Natural killer cell (primary cell): ENCODE measurements at regions not wholly inside any gene's neighbourhood (a gene's known extent, or its start where the extent isn't known, plus 50 kb on each side); places are given as distances from the start of the nearest gene placed in this dataset.

Experiments used
- ATAC-seq, 3 donors: fragments of 150-1000 bp in 2 of 3; fragments of 200-7000 bp in 1 of 3; cut with Tn5 transposase; 1 replicate in 1 of 3; 2 replicates in 2 of 3; pipeline ENCODE4 v1.10.0; 2021; ENCODE audit warnings: mild to moderate bottlenecking in 2 of 3, moderate library complexity in 2 of 3
- DNase-seq, 2 donors: peaks; one replicate each; pipeline versions ENCODE4 v3.0.0 to v3.0.0-alpha.2; 2013 to 2021; ENCODE audit warnings: mixed read lengths in 1 of 2
- H3K27ac ChIP-seq: one replicate; pipeline ENCODE4 v1.5.1; 2013; ENCODE audit warnings: mild to moderate bottlenecking, low read length
- H3K27me3 ChIP-seq: one replicate; pipeline ENCODE4 v1.6.1; 2013; ENCODE audit warnings: low read length; ENCODE audit not compliant: control insufficient read depth, insufficient read depth
- H3K36me3 ChIP-seq: one replicate; pipeline ENCODE4 v1.6.1; 2013; ENCODE audit warnings: low read length; ENCODE audit not compliant: control insufficient read depth, insufficient read depth
- H3K4me1 ChIP-seq: one replicate; pipeline ENCODE4 v1.6.1; 2013; ENCODE audit warnings: low read length; ENCODE audit not compliant: control insufficient read depth, insufficient read depth
- H3K4me3 ChIP-seq: one replicate; pipeline ENCODE4 v1.5.1; 2013; ENCODE audit warnings: low read length
- H3K9me3 ChIP-seq: one replicate; pipeline ENCODE4 v1.6.1; 2013; ENCODE audit warnings: low read length; ENCODE audit not compliant: control insufficient read depth, insufficient read depth
- H3K27ac Mint-ChIP-seq, 2 donors: one replicate each; pipeline ENCODE4 v1.8.0; 2022; ENCODE audit warnings: mild to moderate bottlenecking in 2 of 2, mixed read lengths in 2 of 2, moderate library complexity in 1 of 2
- H3K27me3 Mint-ChIP-seq, 2 donors: one replicate each; pipeline ENCODE4 v1.8.0; 2022; ENCODE audit warnings: low read depth in 2 of 2, mixed read lengths in 2 of 2
- H3K36me3 Mint-ChIP-seq: one replicate; pipeline ENCODE4 v1.8.0; 2022; ENCODE audit warnings: mixed read lengths
- H3K4me1 Mint-ChIP-seq, 2 donors: one replicate each; pipeline ENCODE4 v1.8.0; 2022; ENCODE audit warnings: mixed read lengths in 2 of 2
- H3K4me3 Mint-ChIP-seq: one replicate; pipeline ENCODE4 v1.8.0; 2022; ENCODE audit warnings: mild to moderate bottlenecking, moderate library complexity, mixed read lengths
- H3K9me3 Mint-ChIP-seq, 2 donors: one replicate each; pipeline ENCODE4 v1.8.0; 2022; ENCODE audit warnings: mixed read lengths in 2 of 2
- CTCF ChIP-seq: fragments of 200-600 bp; IDR thresholded peaks from one replicate; pipeline ENCODE4 v1.8.0; 2022; ENCODE audit warnings: antibody characterized with exemption
- WGBS: methylation state at CpG from one replicate; pipeline ENCODE4 v1.1.7; 2013; ENCODE audit warnings: missing lambda C conversion rate; ENCODE audit not compliant: insufficient coverage; 5-methylcytosine and 5-hydroxymethylcytosine counted together
- intact Hi-C: fragments of 100-400 bp; cut with micrococcal nuclease; formaldehyde crosslinking; loops from one replicate; pipeline ENCODE4 v1.14.2; 2022

- no peaks in the 10 kb centered on the region for H3K9me3 ChIP-seq
- 76% methylated on average over 7 of the region's 7 CpGs for WGBS
- no peak overlapping the region for H3K4me3 ChIP-seq
- no peaks in the 10 kb centered on the region for H3K4me1 ChIP-seq
- H3K4me1 Mint-ChIP-seq, result no peaks in the 10 kb centered on the region
- no peaks in the 10 kb centered on the region for H3K27me3 ChIP-seq
- H3K27ac ChIP-seq, result no peak overlapping the region
- ATAC-seq, result no peak
- intact Hi-C loops, result no loop called here
- no peak overlapping the region for H3K4me3 Mint-ChIP-seq
- H3K36me3 ChIP-seq, result no peaks in the 10 kb centered on the region
- DNase-seq, result no peak
- no peak for TF ChIP-seq CTCF
- peaks cover 7 to 15% of the 10 kb centered on the region in 2 donors for H3K9me3 Mint-ChIP-seq
- H3K36me3 Mint-ChIP-seq, result no peaks in the 10 kb centered on the region
- no peaks in the 10 kb centered on the region for H3K27me3 Mint-ChIP-seq
- no peak overlapping the region for H3K27ac Mint-ChIP-seq
Measured at GRCh38 chr4:165588534-165589315, 209.9 kb downstream of the CPE start.

- Mint-ChIP-seq H3K27me3 (no peaks in the 10 kb centered on the region), H3K4me1 (no peaks in the 10 kb centered on the region), H3K27ac (no peak overlapping the region), H3K4me3 (no peak overlapping the region), H3K9me3 (peaks cover 7 to 15% of the 10 kb centered on the region in 2 donors), H3K36me3 (no peaks in the 10 kb centered on the region)
- Histone ChIP-seq H3K9me3 (no peaks in the 10 kb centered on the region), H3K27ac (no peak overlapping the region), H3K36me3 (no peaks in the 10 kb centered on the region), H3K27me3 (no peaks in the 10 kb centered on the region), H3K4me1 (no peaks in the 10 kb centered on the region), H3K4me3 (no peak overlapping the region)
- no peak for TF ChIP-seq CTCF
- ATAC-seq, result no peak
- 93% methylated on average over 2 of the region's 2 CpGs for WGBS
- DNase-seq, result no peak
- intact Hi-C loops, result no loop called here
Measured at GRCh38 chr4:165592386-165592785, 213.6 kb downstream of the CPE start.

GRCh38 chr4:165597581-165598480 lies 219.0 kb downstream of the CPE start:
- Mint-ChIP-seq H3K4me1 (no peaks in the 10 kb centered on the region), H3K27me3 (no peaks in the 10 kb centered on the region), H3K27ac (no peak overlapping the region), H3K9me3 (no peaks in the 10 kb centered on the region), H3K36me3 (no peaks in the 10 kb centered on the region), H3K4me3 (no peak overlapping the region)
- DNase-seq (no peak), ATAC-seq (no peak)
- WGBS, result 84% methylated on average over 3 of the region's 3 CpGs
- no peak overlapping the region for H3K27ac ChIP-seq
- H3K36me3 ChIP-seq, result no peaks in the 10 kb centered on the region
- no peak overlapping the region for H3K4me3 ChIP-seq
- H3K27me3 ChIP-seq, result no peaks in the 10 kb centered on the region
- TF ChIP-seq CTCF, result no peak
- intact Hi-C loops, result no loop called here
- H3K9me3 ChIP-seq, result no peaks in the 10 kb centered on the region
- no peaks in the 10 kb centered on the region for H3K4me1 ChIP-seq
